OCI-LY1 (cell line): ENCODE measurements at regions not wholly inside any gene's neighbourhood (a gene's known extent, or its start where the extent isn't known, plus 50 kb on each side); places are given as distances from the start of the nearest gene placed in this dataset.

Source experiments
- CTCF ChIP-seq: fragments of 200-600 bp; sonication (generic), shearing (Covaris generic); IDR thresholded peaks from 2 replicates; pipeline ENCODE4 v1.5.1; 2017; ENCODE audit warnings: mild to moderate bottlenecking, antibody characterized with exemption, low read length, moderate library complexity, mixed read lengths
- EZH2 ChIP-seq: fragments of 200-600 bp; sonication (generic), shearing (Covaris generic); IDR thresholded peaks from 2 replicates; pipeline ENCODE4 v1.8.0; 2017; ENCODE audit warnings: borderline replicate concordance, mixed run types, mild to moderate bottlenecking, antibody characterized with exemption, low read length, moderate library complexity, mixed read lengths

GRCh38 chr17:36825951-36826350, 111.3 kb upstream of the LHX1 start:
- TF ChIP-seq CTCF (no peak), EZH2 (no peak)
